Renal pelvis (tissue), 1 donor: ENCODE measurements at regions not wholly inside any gene's neighbourhood (a gene's known extent, or its start where the extent isn't known, plus 50 kb on each side); places are given as distances from the start of the nearest gene placed in this dataset.
"Not testable (repeated sequence)": the region's sequence is repeated elsewhere in the genome, so short reads cannot be mapped to it uniquely, and the experiment has no call there.

Experiments
- DNase-seq: peaks from one replicate; pipeline ENCODE4 v3.0.0-alpha.2; 2013

DNA sequence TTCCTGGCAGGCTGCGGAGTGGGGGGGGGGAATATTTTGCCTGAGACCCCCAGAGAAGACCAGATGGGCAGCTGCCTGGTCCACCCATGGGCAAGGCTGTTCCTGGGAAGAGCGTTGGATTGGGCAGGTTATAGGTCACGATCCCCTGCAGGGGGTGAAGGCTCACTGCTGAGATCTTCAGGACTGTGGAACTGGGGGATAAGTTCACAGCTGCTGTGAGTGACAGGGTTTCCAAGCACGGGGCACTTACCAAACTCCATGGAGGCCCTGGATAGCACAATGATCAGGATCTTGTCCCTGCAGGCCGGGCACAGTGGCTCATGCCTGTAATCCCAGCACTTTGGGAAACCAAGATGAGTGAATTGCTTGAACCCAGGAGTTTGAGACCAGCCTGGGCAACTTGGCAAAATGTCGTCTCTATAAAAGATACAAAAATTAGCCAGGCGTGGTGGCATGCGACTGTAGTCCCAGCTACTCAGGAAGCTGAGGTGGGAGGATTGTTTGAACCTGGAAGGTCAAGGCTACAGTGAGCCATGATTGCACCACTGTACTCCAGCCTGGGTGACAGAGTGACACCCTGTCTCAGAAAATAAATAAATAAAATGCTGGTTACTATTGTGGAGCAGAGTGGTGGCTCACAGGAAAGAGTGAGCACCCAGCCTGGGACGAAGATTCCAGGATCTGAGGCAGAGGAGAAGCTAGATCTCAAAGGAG, 68.0 kb upstream of the HELT start:
- no peak for DNase-seq

DNA sequence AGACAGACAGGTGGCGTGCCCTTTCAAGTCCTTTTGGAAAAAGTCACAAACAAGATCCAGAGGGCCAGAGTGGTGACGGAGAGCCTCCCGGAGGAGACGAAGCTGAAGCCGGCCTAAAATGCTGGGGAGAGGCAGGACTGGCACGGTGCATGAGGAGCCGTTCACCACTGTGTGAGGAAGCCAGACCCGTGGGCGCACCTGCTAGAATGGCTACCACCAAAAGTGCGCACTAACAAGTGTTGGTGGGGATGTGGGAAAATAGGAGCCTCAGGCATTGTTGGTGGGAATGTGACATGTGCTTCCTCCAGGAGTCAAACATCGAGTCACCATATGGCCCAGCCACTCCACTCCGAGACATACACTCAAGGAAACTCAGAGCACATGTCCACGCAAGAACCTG, 67.4 kb upstream of the HELT start:
- DNase-seq = no peak

DNA sequence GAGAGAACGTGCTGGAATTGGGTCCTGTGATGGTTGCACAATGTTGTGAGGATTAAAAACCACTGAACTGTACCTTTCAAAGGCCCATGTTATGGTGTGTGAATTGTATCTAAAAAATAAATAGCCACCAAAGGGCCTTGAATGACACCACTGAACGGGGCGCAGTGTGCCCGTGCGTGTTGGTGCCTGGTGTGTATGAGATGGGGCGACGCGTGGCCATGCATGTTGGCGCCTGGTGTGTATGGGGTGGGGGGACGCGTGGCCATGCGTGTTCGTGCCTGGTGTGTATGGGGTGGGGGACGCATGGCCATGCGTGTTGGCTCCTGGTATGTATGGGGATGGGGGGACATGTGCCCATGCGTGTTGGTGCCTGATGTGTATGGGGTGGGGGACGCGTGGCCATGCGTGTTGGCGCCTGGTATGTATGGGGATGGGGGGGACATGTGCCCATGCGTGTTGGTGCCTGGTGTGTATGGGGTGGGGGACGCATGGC, 66.6 kb upstream of the HELT start:
- no peak for DNase-seq

DNA sequence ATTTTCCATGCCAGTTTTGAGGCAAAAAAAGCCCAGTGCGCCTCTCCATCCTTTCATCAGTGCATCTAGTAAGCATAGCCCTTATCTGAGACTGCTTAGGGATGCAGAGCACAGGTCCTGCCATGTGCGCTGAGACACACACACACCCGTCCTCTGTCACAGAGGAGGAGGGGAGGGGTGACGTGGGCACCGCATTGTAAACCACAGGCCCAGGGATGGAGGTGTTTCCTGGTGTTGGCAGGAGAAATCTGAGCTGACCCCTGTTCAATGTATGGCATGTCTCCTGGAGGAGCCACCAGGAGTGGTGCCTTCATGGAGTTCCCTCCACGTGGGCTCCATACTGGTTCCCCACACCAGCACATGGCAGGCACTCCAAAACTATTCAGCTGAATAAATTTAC, 65.8 kb upstream of the HELT start:
- no peak for DNase-seq

DNA sequence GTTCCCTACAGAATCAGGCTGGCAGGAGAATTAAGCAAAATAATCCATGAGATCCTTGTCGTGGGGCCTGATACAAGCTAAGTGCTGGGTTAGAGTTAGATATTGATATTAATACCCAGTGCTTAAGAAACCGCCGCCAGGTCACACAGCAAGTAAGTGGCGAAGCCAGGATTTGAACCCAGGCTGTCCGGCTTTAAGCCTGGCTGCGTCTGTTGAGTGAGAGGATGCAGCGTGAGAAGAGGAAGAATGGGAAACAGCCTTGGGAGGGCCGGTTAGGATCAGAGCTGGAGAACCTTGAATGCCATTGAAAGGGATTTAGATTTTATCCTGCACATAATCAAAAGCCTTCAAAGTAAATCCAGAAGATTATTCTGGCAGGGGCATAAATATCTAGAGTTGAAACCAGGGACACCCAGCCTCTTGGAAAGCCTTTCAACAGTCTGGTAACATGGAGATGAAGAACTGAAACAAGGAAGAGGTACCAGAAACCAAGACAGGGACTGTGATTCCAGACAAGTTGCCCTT, 64.8 kb upstream of the HELT start:
- no peak for DNase-seq

DNA sequence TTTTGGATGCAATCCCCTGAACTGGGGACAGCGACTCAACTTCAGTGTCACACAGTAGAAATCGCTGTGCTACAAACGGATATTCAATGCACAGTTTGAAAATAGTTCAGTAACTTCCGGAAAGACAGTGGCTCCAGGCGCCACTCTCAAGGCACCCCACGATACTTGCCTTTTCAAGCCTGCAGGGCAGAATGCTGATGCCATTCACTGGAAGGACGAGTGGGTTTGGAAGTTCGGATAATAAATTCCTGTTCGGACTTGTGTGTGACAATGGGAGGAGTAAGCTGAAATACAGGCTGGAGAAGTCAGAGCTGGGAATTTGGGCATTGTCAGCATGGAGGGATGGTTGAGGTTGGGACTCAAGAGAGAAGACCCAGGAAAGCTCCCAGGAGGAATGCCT, 64.3 kb upstream of the HELT start:
- no peak for DNase-seq

DNA sequence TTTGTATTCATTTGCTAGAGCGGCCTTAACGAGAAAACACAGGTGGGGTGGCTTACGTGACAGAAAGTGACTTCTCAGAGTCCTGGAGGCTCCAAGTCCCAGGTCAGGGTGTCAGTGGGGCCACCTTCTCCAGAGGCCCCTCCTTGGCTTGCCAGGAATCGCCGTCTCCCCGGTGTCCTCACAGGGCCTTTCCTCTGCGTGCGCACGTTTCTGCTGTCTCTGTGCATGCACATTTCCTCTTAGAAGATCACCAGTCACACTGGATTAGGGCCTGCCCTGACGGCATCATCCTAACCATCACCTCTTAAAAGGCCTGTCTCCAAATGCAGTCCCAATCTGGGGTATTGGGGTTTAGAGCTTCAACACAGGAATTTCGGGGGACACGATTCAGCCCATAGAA, 63.8 kb upstream of the HELT start:
- no peak for DNase-seq

DNA sequence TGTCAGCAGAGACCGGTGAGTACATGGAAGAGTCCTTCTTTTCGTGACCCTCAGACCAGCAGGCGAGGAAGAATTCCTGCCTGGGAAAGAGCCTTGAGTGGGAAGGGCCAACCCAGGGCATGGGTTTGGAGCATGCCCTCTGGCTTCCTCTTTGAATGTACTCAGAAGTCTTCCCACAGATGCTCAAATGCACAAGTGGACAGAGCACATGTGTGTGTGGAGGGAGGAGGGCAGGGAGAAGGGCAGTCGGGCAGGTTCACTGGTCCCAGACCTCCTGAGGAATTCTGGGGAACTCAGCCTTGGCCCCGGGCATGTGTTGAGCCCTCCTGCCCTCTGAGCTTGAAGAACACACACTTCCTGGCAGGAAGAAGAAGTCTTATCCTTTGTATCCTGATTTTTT, 63.2 kb upstream of the HELT start:
- no peak for DNase-seq

DNA sequence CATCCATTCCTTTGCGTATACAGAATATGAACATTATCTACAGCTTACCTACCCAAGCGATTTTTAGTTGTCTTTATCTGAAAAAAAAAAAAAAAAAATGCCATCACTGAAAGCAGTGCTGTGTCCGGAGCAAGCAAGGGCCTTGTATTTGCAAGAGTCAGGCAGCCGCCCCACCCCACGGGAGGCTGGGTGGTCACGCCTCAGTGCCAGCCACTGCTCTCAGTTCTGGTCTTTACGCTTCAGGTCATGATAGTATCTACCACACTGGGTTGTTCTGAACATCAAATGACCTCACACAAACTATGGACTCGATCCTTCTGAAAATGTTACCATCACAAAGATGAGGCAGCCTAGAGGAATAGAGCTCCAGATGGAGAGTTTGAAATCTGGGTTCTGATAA, 62.7 kb upstream of the HELT start:
- no peak for DNase-seq

DNA sequence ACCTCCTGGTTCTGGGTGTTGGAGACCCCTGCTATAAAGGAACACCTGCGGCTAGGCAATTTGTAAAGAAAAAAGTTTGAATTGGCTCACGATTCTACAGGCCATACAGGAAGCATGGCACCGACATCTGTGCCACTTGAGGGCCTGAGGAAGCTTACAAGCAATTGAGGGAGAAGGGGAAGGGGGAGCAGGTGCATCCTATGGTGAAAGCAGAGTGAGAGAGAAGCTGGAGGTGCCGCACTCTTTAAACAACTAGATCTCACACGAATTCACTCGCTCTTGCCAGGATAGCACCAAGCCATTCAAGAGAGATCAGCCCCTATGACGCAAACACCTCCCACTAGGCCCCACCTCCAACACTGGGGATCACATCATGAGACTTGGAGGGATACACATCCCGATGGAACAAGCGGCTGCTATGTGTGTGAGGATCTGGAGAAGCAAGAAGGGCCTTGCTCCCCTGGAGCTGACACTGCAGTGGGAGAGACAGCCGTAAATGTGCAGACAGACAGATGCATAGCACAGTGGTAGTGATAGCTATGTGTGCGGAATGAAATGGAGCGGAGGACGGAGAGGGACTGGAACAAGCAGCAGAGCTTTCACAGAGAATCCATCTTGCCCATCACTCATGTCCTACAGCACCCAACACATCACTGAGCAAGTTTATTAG, 60.7 kb upstream of the HELT start:
- DNase-seq = no peak

DNA sequence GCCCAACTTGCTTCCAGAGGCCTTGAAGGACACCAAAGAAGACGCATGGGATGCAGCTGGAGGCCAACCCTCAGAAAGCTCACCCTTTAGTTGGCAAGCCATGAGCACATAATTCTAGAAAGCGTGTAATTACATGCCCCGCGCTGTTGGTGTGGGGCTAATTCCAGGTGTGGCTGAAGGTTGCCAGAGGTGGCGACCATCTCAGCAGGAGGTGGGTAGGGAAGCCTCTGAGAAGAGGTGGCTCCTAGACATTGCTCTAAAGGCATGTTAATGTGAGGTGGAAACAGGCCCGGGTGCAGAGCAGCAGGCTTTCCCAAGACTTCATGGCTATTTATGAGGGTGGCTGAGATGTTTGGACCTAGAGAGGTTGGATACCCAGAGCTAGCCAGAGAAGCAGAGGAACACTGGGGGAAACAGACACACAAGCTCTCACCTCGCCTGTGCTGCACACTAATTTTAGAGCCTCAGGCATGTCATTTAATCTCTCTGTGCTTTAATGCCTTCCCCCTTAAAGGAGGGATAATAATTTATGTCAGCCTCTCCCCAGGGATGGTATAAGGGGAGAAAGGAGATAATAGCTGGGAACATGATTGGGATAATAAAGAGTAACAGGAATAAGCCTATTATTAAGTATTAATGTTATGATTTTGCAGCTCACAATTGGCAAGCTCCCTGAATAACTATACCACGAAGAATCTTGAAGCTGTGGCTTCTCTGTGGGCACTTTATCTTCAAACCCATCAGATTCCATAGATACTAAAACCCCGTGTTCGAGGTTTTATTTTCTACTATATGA, 60.0 kb upstream of the HELT start:
- DNase-seq = no peak

DNA sequence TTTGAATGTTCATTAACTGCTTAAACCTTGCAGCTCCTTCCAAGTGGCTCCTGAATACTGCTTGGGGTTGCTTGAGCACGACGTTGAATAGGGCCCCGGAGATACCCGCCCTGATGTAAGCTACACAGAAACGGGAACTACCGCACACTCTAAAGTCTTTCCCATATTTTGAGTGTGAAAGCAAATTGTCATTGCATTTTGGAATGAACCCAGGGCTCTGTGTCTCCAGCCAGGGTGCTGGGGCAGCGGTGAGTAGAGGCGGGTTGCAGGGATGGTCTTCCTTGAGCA, 59.4 kb upstream of the HELT start:
- DNase-seq = no peak

DNA sequence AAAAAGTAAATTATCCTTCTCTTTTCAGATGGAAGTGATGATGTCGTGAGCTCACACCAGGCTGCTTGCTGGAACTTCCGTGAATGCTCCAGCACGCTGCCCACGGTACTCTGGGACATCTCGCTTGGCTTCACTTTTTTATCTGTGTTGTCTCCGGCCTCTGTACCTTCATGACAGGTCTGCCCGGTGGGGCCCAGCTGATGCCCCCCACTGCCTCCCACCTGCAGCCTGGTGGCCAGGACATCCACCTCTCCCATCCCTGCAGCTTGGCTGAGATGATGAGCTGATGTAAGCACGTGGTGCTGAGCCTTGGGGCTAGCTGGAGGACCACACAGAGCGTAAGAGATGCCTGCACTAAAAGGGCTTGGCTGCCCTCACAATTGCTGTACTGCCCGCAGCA, 59.0 kb upstream of the HELT start:
- DNase-seq = no peak

DNA sequence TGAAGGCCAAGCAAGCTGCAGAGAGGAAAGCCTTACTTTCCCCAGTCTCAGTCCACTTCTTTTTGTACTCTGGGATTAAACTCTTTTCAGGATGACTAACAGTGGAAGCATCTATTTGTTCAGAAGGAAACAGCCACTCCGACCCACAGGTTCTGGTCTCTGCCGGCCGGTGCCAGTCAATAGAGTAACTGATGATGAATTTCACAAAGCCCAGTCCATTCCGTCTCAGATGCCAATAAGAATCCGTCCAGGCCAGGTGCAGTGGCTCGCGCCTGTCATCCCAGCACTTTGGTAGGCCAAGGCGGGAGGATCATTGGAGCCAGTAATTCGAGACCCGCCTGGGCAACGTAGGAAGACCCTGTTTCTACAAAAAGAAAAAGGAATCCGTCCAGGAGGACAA, 58.5 kb upstream of the HELT start:
- DNase-seq = no peak

DNA sequence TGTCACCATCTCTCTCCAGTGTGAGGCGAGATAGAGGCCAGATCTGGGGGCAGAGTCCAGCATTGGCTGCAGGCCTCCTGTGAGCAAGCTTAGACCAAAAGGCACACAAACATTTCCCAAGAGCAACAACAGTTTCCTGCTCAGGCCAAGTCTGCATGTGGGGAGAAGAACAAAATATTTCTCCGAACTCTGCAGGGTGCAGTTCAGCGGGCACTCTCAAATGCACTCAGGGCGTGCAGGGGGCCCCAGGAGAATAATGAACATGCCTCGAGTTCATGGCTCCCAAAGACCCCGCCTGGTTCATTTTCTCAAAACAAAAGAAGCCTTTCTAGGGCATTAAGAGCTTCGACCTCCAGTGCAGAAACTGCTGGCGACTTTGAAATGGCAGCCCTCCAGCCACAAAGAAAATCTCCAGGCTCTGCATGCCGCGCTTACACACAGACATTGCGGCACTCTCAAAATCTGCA, 57.8 kb upstream of the HELT start:
- no peak for DNase-seq

DNA sequence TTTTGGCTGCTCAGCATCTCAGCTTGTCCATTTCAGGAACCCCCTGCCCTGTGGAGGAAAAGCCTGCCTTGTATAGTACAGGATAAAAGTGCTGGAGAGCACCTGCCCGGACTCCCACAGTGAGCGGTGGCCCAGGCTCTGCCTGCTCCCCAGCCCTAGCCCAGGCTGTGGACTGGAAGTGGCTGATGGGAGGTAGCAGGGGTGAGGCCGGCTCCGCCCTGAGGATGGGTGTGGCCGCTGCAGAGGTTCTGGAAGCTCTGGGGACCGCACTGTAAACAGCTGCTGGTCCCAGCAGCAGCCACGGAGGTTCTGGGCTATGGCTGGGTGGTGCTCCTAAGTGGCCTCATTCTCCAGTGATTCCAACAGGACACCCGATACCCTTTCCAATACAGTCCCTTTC, 56.6 kb upstream of the HELT start:
- no peak for DNase-seq

DNA sequence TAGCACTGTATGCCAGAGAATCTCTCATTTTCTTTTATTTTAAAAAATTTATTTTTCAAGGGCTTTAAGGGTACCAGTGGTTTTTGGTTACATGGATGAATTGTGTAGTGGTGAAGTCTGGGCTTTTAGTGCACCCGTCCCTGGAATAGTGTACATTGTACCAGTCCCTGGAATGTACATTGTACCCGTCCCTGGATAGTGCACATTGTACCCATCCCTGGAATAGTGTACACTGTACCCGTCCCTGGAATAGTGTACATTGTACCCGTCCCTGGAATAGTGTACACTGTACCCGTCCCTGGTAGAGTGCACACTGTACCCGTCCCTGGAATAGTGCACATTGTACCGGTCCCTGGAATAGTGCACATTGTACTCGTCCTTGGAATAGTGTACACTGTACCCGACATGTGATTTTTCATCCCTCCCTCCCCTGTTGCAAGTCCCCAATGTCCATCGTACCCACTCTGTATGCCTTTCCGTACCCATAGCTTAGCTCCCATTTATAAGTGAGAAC, 56.1 kb upstream of the HELT start:
- no peak for DNase-seq

DNA sequence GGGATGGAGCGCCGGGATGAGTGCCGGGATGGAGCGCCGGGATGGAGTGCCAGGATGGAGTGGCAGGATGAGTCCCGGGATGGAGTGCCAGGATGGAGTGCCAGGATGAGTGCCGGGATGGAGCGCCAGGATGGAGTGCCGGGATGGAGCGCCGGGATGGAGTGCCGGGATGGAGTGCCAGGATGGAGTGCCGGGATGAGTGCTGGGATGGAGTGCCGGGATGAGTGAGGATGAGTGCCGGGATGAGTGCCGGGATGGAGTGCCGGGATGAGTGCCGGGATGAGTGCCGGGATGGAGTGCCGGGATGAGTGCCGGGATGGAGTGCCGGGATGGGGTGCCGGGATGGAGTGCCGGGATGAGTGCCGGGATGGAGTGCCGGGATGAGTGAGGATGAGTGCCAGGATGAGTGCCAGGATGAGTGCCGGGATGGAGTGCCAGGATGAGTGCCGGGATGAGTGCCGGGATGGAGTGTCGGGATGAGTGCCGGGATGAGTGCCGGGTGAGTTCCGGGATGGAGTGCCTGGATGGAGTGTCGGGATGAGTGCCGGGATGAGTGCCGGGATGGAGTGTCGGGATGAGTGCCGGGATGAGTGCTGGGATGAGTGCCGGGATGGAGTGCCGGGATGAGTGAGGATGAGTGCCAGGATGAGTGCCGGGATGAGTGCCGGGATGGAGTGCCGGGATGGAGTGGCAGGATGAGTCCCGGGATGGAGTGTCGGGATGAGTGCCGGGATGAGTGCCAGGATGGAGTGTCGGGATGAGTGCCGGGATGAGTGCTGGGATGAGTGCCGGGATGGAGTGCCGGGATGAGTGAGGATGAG, 52.9 kb upstream of the HELT start:
- DNase-seq = not testable (repeated sequence)

DNA sequence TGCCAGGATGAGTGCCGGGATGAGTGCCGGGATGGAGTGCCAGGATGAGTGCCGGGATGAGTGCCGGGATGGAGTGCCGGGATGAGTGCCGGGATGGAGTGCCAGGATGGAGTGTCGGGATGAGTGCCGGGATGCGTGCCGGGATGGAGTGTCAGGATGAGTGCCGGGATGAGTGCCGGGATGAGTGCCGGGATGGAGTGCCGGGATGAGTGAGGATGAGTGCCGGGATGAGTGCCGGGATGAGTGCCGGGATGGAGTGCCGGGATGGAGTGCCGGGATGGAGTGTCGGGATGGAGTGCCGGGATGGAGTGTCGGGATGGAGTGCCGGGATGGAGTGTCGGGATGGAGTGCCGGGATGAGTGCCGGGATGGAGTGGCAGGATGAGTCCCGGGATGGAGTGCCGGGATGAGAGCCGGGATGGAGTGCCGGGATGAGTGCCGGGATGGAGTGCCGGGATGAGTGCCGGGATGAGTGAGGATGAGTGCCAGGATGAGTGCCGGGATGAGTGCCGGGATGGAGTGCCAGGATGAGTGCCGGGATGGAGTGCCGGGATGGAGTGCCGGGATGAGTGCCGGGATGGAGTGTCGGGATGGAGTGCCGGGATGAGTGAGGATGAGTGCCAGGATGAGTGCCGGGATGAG, 52.1 kb upstream of the HELT start:
- DNase-seq = not testable (repeated sequence)

DNA sequence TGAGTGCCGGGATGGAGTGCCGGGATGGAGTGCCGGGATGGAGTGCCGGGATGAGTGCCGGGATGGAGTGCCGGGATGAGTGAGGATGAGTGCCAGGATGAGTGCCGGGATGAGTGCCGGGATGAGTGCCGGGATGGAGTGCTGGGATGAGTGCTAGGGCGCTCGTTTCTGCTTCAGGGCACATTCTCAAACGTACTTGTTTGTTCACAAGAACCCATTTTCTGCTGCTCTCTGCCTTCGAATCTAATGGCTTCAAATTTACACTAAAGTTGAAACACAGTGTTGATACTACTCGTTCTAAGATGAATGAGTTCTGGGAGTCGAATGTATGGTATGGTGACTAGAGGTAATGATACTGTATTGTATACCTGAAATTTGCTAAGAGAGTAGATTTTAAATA, 50.6 kb upstream of the HELT start:
- DNase-seq = not testable (repeated sequence)

DNA sequence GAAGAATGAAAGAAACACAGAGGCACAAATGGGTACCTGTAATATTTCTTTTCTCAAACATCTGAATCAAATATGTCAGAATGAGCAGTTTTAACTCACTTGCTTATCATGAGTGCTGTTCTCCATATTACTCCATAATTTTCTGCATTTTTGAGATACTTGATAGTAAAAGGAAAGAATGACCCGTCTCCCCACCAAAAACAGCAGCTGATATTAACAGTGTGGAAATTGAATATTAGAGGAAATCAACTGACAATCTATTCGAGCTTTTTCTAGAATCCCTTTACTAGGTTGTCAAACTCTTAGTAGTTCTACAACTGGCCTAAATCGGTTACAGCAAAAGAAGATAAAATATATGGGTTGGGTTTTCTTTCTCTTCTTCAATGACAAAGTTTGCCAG, 49.9 kb upstream of the HELT start:
- no peak for DNase-seq
